Neural progenitor cell (in vitro differentiated cells): ENCODE measurements at regions not wholly inside any gene's neighbourhood (a gene's known extent, or its start where the extent isn't known, plus 50 kb on each side); places are given as distances from the start of the nearest gene placed in this dataset.

Source experiments
- DNase-seq: peaks from one replicate; pipeline ENCODE4 v3.0.0-alpha.2; 2016; ENCODE audit warnings: low spot score
- H2AFZ ChIP-seq: fragments of 200-600 bp; sonication (generic); replicated peaks from 2 replicates; pipeline ENCODE4 v1.6.1; 2016; ENCODE audit warnings: antibody characterized with exemption
- H3F3A ChIP-seq: fragments of 200-600 bp; sonication (generic); 2 replicates; pipeline ENCODE4 v1.6.1; 2016; ENCODE audit warnings: antibody characterized with exemption, low read depth
- H3K27ac ChIP-seq: fragments of 200-600 bp; sonication (generic); 2 replicates; pipeline ENCODE4 v1.5.1; 2016; ENCODE audit warnings: mild to moderate bottlenecking
- H3K27me3 ChIP-seq: fragments of 200-600 bp; sonication (generic); 2 replicates; pipeline ENCODE4 v1.6.1; 2016; ENCODE audit warnings: mild to moderate bottlenecking, moderate library complexity
- H3K36me3 ChIP-seq: fragments of 200-600 bp; sonication (generic); 2 replicates; pipeline ENCODE4 v1.5.1; 2016
- H3K4me1 ChIP-seq: fragments of 200-600 bp; sonication (generic); 2 replicates; pipeline ENCODE4 v1.6.1; 2016; ENCODE audit warnings: mixed run types
- H3K4me2 ChIP-seq: fragments of 200-600 bp; sonication (generic); 2 replicates; pipeline ENCODE4 v1.6.1; 2016
- H3K4me3 ChIP-seq: fragments of 200-600 bp; sonication (generic); 2 replicates; pipeline ENCODE4 v1.5.1; 2016
- H3K79me2 ChIP-seq: fragments of 200-600 bp; sonication (generic); 2 replicates; pipeline ENCODE4 v1.6.1; 2016; ENCODE audit warnings: low read depth
- H3K9ac ChIP-seq: fragments of 200-600 bp; sonication (generic); 2 replicates; pipeline ENCODE4 v1.6.1; 2016
- H3K9me3 ChIP-seq: fragments of 200-600 bp; sonication (generic); 2 replicates; pipeline ENCODE4 v1.5.1; 2016; ENCODE audit warnings: low read depth
- H4K20me1 ChIP-seq: fragments of 200-600 bp; sonication (generic); 2 replicates; pipeline ENCODE4 v1.6.1; 2016; ENCODE audit warnings: low read depth
- H3K27ac Mint-ChIP-seq: 3 replicates; pipeline ENCODE4 v1.8.0; 2021; ENCODE audit warnings: mixed read lengths
- H3K27me3 Mint-ChIP-seq: 2 replicates; pipeline ENCODE4 v1.8.0; 2022; ENCODE audit warnings: low read depth, mild to moderate bottlenecking, inconsistent platforms, moderate library complexity, mixed read lengths; ENCODE audit not compliant: insufficient read depth
- H3K36me3 Mint-ChIP-seq: 3 replicates; pipeline ENCODE4 v1.8.0; 2021; ENCODE audit warnings: mixed read lengths
- H3K4me1 Mint-ChIP-seq: 3 replicates; pipeline ENCODE4 v1.8.0; 2021; ENCODE audit warnings: mixed read lengths
- H3K4me3 Mint-ChIP-seq: 3 replicates; pipeline ENCODE4 v1.8.0; 2021; ENCODE audit warnings: mild to moderate bottlenecking, moderate library complexity, mixed read lengths
- H3K9me3 Mint-ChIP-seq: 3 replicates; pipeline ENCODE4 v1.8.0; 2020; ENCODE audit warnings: mixed read lengths
- EZH2 ChIP-seq: fragments of 200-600 bp; sonication (generic); IDR thresholded peaks from 2 replicates; pipeline ENCODE4 v1.6.1; 2017; ENCODE audit warnings: antibody characterized with exemption, mild to moderate bottlenecking, moderate library complexity
- EZH2phosphoT487 ChIP-seq: fragments of 200-600 bp; sonication (generic); IDR thresholded peaks from 2 replicates; pipeline ENCODE4 v1.6.1; 2017; ENCODE audit warnings: antibody characterized with exemption
- TF ChIP-seq, protein P1 (sequence below): fragments of 200-600 bp; sonication (generic); IDR thresholded peaks from 2 replicates; pipeline ENCODE4 v1.5.1; 2017; ENCODE audit warnings: antibody characterized with exemption, mild to moderate bottlenecking

DNA sequence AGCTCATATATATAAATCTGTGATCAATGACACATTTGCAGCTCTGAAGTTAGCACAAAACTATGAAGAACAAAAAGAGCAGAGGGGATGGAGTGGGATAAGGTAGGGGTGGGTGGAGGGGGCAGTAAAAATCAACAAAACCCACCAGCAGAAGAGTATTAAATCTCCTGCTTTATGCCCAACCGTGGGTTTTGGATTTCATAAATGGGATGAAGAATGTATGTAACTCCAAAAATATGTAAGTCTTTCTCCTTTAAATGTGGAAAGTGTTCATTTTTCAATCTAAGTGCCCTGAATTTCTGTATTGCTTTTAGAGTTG is 480.3 kb upstream of the MARCKS start:
- Mint-ChIP-seq H3K36me3 (no peaks in the 10 kb centered on the region), H3K27ac (no peak overlapping the region), H3K27me3 (peaks cover 12% of the 10 kb centered on the region), H3K4me3 (no peak overlapping the region), H3K4me1 (peaks cover 6% of the 10 kb centered on the region), H3K9me3 (no peaks in the 10 kb centered on the region)
- no peak overlapping the region for H2AFZ ChIP-seq
- TF ChIP-seq, protein P1, sequence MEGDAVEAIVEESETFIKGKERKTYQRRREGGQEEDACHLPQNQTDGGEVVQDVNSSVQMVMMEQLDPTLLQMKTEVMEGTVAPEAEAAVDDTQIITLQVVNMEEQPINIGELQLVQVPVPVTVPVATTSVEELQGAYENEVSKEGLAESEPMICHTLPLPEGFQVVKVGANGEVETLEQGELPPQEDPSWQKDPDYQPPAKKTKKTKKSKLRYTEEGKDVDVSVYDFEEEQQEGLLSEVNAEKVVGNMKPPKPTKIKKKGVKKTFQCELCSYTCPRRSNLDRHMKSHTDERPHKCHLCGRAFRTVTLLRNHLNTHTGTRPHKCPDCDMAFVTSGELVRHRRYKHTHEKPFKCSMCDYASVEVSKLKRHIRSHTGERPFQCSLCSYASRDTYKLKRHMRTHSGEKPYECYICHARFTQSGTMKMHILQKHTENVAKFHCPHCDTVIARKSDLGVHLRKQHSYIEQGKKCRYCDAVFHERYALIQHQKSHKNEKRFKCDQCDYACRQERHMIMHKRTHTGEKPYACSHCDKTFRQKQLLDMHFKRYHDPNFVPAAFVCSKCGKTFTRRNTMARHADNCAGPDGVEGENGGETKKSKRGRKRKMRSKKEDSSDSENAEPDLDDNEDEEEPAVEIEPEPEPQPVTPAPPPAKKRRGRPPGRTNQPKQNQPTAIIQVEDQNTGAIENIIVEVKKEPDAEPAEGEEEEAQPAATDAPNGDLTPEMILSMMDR = no peak
- no peak for TF ChIP-seq EZH2phosphoT487
- no peak for TF ChIP-seq EZH2
- no peak overlapping the region for H3K9ac ChIP-seq
- H4K20me1 ChIP-seq = no peaks in the 10 kb centered on the region
- H3K4me1 ChIP-seq = no peaks in the 10 kb centered on the region
- no peaks in the 10 kb centered on the region for H3K36me3 ChIP-seq
- no peaks in the 10 kb centered on the region for H3K27me3 ChIP-seq
- H3F3A ChIP-seq = peaks cover 4% of the 10 kb centered on the region
- H3K9me3 ChIP-seq = no peaks in the 10 kb centered on the region
- H3K27ac ChIP-seq = no peak overlapping the region
- no peak overlapping the region for H3K4me2 ChIP-seq
- no peak for DNase-seq
- H3K4me3 ChIP-seq = no peak overlapping the region
- H3K79me2 ChIP-seq = no peaks in the 10 kb centered on the region

DNA sequence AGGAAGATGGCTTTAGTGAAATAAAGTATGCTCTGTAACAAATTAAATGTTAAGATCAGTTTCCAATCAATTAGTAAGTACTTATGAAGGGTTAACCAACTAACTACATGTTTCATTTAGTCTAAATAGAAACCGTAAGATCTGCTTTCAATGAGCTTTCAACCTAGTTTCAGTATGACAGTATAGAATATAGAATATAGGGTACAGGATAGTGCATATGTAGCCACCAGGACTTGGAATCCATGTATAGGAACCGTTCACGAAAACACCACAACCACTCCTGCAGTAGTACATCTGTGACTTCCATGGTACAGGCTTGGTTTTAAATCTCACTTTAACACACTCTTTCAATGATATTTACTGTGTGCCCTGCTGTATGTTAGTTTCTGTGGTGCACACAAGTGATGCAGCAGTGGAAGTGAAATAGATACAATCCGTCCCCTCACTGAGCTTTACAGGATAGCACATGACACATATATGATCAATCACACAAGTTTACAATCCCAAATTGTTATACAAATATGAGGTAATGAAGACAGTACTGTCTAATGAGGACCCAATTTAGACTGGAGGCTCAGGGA is 479.7 kb upstream of the MARCKS start:
- H3K36me3 Mint-ChIP-seq = no peaks in the 10 kb centered on the region
- Histone ChIP-seq H3K9ac (no peak overlapping the region), H3K9me3 (no peaks in the 10 kb centered on the region), H3F3A (peaks cover 4% of the 10 kb centered on the region), H3K4me3 (no peak overlapping the region), H3K79me2 (no peaks in the 10 kb centered on the region), H3K27me3 (no peaks in the 10 kb centered on the region), H3K4me1 (no peaks in the 10 kb centered on the region), H3K27ac (no peak overlapping the region), H3K36me3 (no peaks in the 10 kb centered on the region), H3K4me2 (no peak overlapping the region), H4K20me1 (no peaks in the 10 kb centered on the region), H2AFZ (no peak overlapping the region)
- no peaks in the 10 kb centered on the region for H3K9me3 Mint-ChIP-seq
- peaks cover 6% of the 10 kb centered on the region for H3K4me1 Mint-ChIP-seq
- TF ChIP-seq, protein P1 = no peak
- TF ChIP-seq EZH2phosphoT487 = no peak
- TF ChIP-seq EZH2 = no peak
- no peak overlapping the region for H3K27ac Mint-ChIP-seq
- no peak overlapping the region for H3K4me3 Mint-ChIP-seq
- no peak for DNase-seq
- H3K27me3 Mint-ChIP-seq = peaks cover 11% of the 10 kb centered on the region

DNA sequence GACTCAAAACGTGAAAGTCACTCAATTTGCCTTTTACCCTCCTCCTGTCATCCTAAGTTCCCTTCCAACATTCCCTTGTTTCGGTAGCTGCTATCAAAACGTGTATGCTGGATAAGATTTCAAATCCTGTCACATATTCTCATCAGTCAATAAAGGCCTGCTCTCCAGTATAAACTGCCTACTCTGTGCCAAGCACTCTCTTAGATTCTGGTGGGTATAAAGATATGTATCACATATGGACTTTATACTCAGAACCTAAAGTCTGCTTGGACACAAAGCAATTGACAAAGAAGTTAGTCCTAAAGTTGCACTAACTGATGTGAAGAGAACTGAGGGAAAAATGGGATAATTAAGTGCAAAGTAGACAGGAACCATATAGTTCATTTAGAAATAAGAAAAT is 476.6 kb upstream of the MARCKS start:
- Mint-ChIP-seq H3K36me3 (no peaks in the 10 kb centered on the region), H3K27ac (no peak overlapping the region), H3K9me3 (no peaks in the 10 kb centered on the region), H3K4me1 (peaks cover 6% of the 10 kb centered on the region), H3K27me3 (peaks cover 7% of the 10 kb centered on the region), H3K4me3 (no peak overlapping the region)
- no peaks in the 10 kb centered on the region for H3K79me2 ChIP-seq
- peaks cover 4% of the 10 kb centered on the region for H3F3A ChIP-seq
- no peaks in the 10 kb centered on the region for H4K20me1 ChIP-seq
- H3K4me1 ChIP-seq = no peaks in the 10 kb centered on the region
- no peak overlapping the region for H3K4me3 ChIP-seq
- no peaks in the 10 kb centered on the region for H3K27me3 ChIP-seq
- no peaks in the 10 kb centered on the region for H3K36me3 ChIP-seq
- no peaks in the 10 kb centered on the region for H3K9me3 ChIP-seq
- H3K27ac ChIP-seq = no peak overlapping the region
- no peak overlapping the region for H3K9ac ChIP-seq
- TF ChIP-seq, protein P1 = no peak
- TF ChIP-seq EZH2phosphoT487 = no peak
- TF ChIP-seq EZH2 = no peak
- H3K4me2 ChIP-seq = no peak overlapping the region
- DNase-seq = no peak
- no peak overlapping the region for H2AFZ ChIP-seq
